Glutamatergic neuron (in vitro differentiated cells): ENCODE measurements at regions not wholly inside any gene's neighbourhood (a gene's known extent, or its start where the extent isn't known, plus 50 kb on each side); places are given as distances from the start of the nearest gene placed in this dataset.

ENCODE experiments used
- DNase-seq: peaks from one replicate; pipeline ENCODE4 v3.0.0; 2022
- H3K27ac Mint-ChIP-seq: one replicate; pipeline ENCODE4 v1.8.0; 2020; ENCODE audit warnings: mild to moderate bottlenecking, mixed read lengths, inconsistent platforms; ENCODE audit not compliant: unreplicated experiment
- H3K27me3 Mint-ChIP-seq: one replicate; pipeline ENCODE4 v1.8.0; 2020; ENCODE audit warnings: mild to moderate bottlenecking, moderate library complexity, mixed read lengths, inconsistent platforms; ENCODE audit not compliant: unreplicated experiment
- H3K36me3 Mint-ChIP-seq: one replicate; pipeline ENCODE4 v1.8.0; 2020; ENCODE audit warnings: mild to moderate bottlenecking, mixed read lengths, inconsistent platforms; ENCODE audit not compliant: unreplicated experiment
- H3K4me1 Mint-ChIP-seq: one replicate; pipeline ENCODE4 v1.8.0; 2020; ENCODE audit warnings: mild to moderate bottlenecking, low read depth, mixed read lengths, inconsistent platforms; ENCODE audit not compliant: unreplicated experiment
- H3K4me3 Mint-ChIP-seq: one replicate; pipeline ENCODE4 v1.8.0; 2020; ENCODE audit warnings: mild to moderate bottlenecking, mixed read lengths, inconsistent platforms; ENCODE audit not compliant: unreplicated experiment
- H3K9me3 Mint-ChIP-seq: one replicate; pipeline ENCODE4 v1.8.0; 2020; ENCODE audit warnings: mild to moderate bottlenecking, moderate library complexity, mixed read lengths, inconsistent platforms; ENCODE audit not compliant: unreplicated experiment
- CTCF ChIP-seq: fragments of 200-600 bp; sonication (generic); IDR thresholded peaks from one replicate; pipeline ENCODE4 v1.5.0; 2021; ENCODE audit not compliant: partially characterized antibody, unreplicated experiment

- H3K27ac Mint-ChIP-seq, result no peak overlapping the region
- no peaks in the 10 kb centered on the region for H3K4me1 Mint-ChIP-seq
- no peaks in the 10 kb centered on the region for H3K36me3 Mint-ChIP-seq
- no peak for TF ChIP-seq CTCF
- H3K27me3 Mint-ChIP-seq, result no peaks in the 10 kb centered on the region
- no peak for DNase-seq
- H3K4me3 Mint-ChIP-seq, result no peak overlapping the region
- no peaks in the 10 kb centered on the region for H3K9me3 Mint-ChIP-seq
Observed at GRCh38 chr4:160819791-160820190, 1344.0 kb downstream of the FSTL5 start.

- H3K4me3 Mint-ChIP-seq, result no peak overlapping the region
- no peaks in the 10 kb centered on the region for H3K27me3 Mint-ChIP-seq
- no peaks in the 10 kb centered on the region for H3K36me3 Mint-ChIP-seq
- no peak overlapping the region for H3K27ac Mint-ChIP-seq
- no peak for TF ChIP-seq CTCF
- no peak for DNase-seq
- H3K9me3 Mint-ChIP-seq, result no peaks in the 10 kb centered on the region
- no peaks in the 10 kb centered on the region for H3K4me1 Mint-ChIP-seq
Observed at GRCh38 chr4:160824481-160824880, 1339.3 kb downstream of the FSTL5 start.

- no peaks in the 10 kb centered on the region for H3K9me3 Mint-ChIP-seq
- TF ChIP-seq CTCF, result no peak
Observed at GRCh38 chr4:160825644-160826338, 1338.0 kb downstream of the FSTL5 start.

GRCh38 chr4:160826339-160826679 lies 1337.5 kb downstream of the FSTL5 start:
- no peak for TF ChIP-seq CTCF
- Mint-ChIP-seq H3K4me1 (no peaks in the 10 kb centered on the region), H3K9me3 (no peaks in the 10 kb centered on the region), H3K4me3 (no peak overlapping the region), H3K27me3 (no peaks in the 10 kb centered on the region), H3K27ac (no peak overlapping the region), H3K36me3 (no peaks in the 10 kb centered on the region)
- no peak for DNase-seq

More at GRCh38 chr4:160825644-160826338, 1338.0 kb downstream of the FSTL5 start:
- Mint-ChIP-seq H3K4me1 (no peaks in the 10 kb centered on the region), H3K27ac (no peak overlapping the region), H3K27me3 (no peaks in the 10 kb centered on the region), H3K4me3 (no peak overlapping the region), H3K36me3 (no peaks in the 10 kb centered on the region)
- DNase-seq, result no peak

- H3K9me3 Mint-ChIP-seq, result no peaks in the 10 kb centered on the region
- no peaks in the 10 kb centered on the region for H3K36me3 Mint-ChIP-seq
- TF ChIP-seq CTCF, result no peak
- no peak overlapping the region for H3K4me3 Mint-ChIP-seq
- H3K4me1 Mint-ChIP-seq, result no peaks in the 10 kb centered on the region
- DNase-seq, result no peak
- H3K27me3 Mint-ChIP-seq, result no peaks in the 10 kb centered on the region
- no peak overlapping the region for H3K27ac Mint-ChIP-seq
Observed at GRCh38 chr4:160831165-160831922, 1332.5 kb downstream of the FSTL5 start.
